SK-N-SH treated with all-trans-retinoic acid at 6 μM for 48 hours (cell line): ENCODE measurements at regions not wholly inside any gene's neighbourhood (a gene's known extent, or its start where the extent isn't known, plus 50 kb on each side); places are given as distances from the start of the nearest gene placed in this dataset.

ENCODE experiments used
- BACH2 ChIP-seq: fragments of 250-450 bp; sonication (Bioruptor Pico); IDR thresholded peaks from 2 replicates; pipeline ENCODE4 v1.9.0; 2021; ENCODE audit warnings: mild to moderate bottlenecking, borderline replicate concordance
- CSRNP3 ChIP-seq: fragments of 250-450 bp; sonication (Bioruptor Pico); IDR thresholded peaks from 2 replicates; pipeline ENCODE4 v1.5.1; 2021; ENCODE audit warnings: mild to moderate bottlenecking, moderate library complexity
- GLIS3 ChIP-seq: fragments of 250-450 bp; sonication (Bioruptor Pico); IDR thresholded peaks from 2 replicates; pipeline ENCODE4 v1.5.0; 2020; ENCODE audit warnings: mild to moderate bottlenecking, moderate library complexity
- SNAI2 ChIP-seq: fragments of 250-450 bp; sonication (Bioruptor Pico); IDR thresholded peaks from 2 replicates; pipeline ENCODE4 v1.5.0; 2020; ENCODE audit warnings: mild to moderate bottlenecking, moderate library complexity
- ZFP3 ChIP-seq: fragments of 250-450 bp; sonication (Bioruptor Pico); IDR thresholded peaks from 2 replicates; pipeline ENCODE4 v1.5.0; 2020; ENCODE audit warnings: mild to moderate bottlenecking, moderate library complexity
- ZFP30 ChIP-seq: fragments of 450-650 bp; formaldehyde crosslinking; IDR thresholded peaks from 2 replicates; pipeline ENCODE4 v1.5.0; 2022; ENCODE audit warnings: mild to moderate bottlenecking, moderate library complexity
- TF ChIP-seq, protein P1 (sequence below): fragments of 250-450 bp; sonication (Bioruptor Pico); IDR thresholded peaks from 2 replicates; pipeline ENCODE4 v1.5.1; 2020; ENCODE audit warnings: low read depth, mild to moderate bottlenecking, moderate library complexity
- TF ChIP-seq, protein P2 (sequence below): fragments of 250-450 bp; sonication (Bioruptor Pico); IDR thresholded peaks from 2 replicates; pipeline ENCODE4 v1.8.0; 2020; ENCODE audit warnings: mild to moderate bottlenecking, moderate library complexity, borderline replicate concordance

GRCh38 chr2:196478588-196478987 lies 160.9 kb upstream of the CCDC150 start:
- TF ChIP-seq ZFP30 (no peak), GLIS3 (CRISPR knock-in tag) (no peak), BACH2 (CRISPR knock-in tag) (no peak), ZFP3 (CRISPR knock-in tag) (no peak), SNAI2 (CRISPR knock-in tag) (no peak), CSRNP3 (CRISPR knock-in tag) (no peak)
- TF ChIP-seq, protein P1, sequence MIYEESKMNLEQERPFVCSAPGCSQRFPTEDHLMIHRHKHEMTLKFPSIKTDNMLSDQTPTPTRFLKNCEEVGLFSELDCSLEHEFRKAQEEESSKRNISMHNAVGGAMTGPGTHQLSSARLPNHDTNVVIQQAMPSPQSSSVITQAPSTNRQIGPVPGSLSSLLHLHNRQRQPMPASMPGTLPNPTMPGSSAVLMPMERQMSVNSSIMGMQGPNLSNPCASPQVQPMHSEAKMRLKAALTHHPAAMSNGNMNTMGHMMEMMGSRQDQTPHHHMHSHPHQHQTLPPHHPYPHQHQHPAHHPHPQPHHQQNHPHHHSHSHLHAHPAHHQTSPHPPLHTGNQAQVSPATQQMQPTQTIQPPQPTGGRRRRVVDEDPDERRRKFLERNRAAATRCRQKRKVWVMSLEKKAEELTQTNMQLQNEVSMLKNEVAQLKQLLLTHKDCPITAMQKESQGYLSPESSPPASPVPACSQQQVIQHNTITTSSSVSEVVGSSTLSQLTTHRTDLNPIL (CRISPR knock-in tag), result no peak
- TF ChIP-seq, protein P2, sequence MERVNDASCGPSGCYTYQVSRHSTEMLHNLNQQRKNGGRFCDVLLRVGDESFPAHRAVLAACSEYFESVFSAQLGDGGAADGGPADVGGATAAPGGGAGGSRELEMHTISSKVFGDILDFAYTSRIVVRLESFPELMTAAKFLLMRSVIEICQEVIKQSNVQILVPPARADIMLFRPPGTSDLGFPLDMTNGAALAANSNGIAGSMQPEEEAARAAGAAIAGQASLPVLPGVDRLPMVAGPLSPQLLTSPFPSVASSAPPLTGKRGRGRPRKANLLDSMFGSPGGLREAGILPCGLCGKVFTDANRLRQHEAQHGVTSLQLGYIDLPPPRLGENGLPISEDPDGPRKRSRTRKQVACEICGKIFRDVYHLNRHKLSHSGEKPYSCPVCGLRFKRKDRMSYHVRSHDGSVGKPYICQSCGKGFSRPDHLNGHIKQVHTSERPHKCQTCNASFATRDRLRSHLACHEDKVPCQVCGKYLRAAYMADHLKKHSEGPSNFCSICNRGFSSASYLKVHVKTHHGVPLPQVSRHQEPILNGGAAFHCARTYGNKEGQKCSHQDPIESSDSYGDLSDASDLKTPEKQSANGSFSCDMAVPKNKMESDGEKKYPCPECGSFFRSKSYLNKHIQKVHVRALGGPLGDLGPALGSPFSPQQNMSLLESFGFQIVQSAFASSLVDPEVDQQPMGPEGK, result no peak
